Hepatocyte (in vitro differentiated cells): ENCODE measurements at regions not wholly inside any gene's neighbourhood (a gene's known extent, or its start where the extent isn't known, plus 50 kb on each side); places are given as distances from the start of the nearest gene placed in this dataset.
A peak's percentile ranks its signal among the peaks of the same experiment; 100 is the strongest.

Source experiments
- DNase-seq: peaks from one replicate; pipeline ENCODE4 v3.0.0-alpha.2; 2016; ENCODE audit warnings: low spot score
- H2AFZ ChIP-seq: fragments of 200-600 bp; sonication (generic); 2 replicates; pipeline ENCODE4 v1.6.0; 2016; ENCODE audit warnings: antibody characterized with exemption, mild to moderate bottlenecking
- H3K27ac ChIP-seq: fragments of 200-600 bp; sonication (generic); 2 replicates; pipeline ENCODE4 v1.5.1; 2016; ENCODE audit warnings: mild to moderate bottlenecking
- H3K27me3 ChIP-seq: fragments of 200-600 bp; sonication (generic); 2 replicates; pipeline ENCODE4 v1.6.1; 2016
- H3K36me3 ChIP-seq: fragments of 200-600 bp; sonication (generic); replicated peaks from 2 replicates; pipeline ENCODE4 v1.5.1; 2016; ENCODE audit warnings: low read depth; ENCODE audit not compliant: insufficient read depth
- H3K4me1 ChIP-seq: fragments of 200-600 bp; sonication (generic); 2 replicates; pipeline ENCODE4 v1.5.1; 2016; ENCODE audit warnings: mild to moderate bottlenecking, moderate library complexity; ENCODE audit not compliant: insufficient read depth
- H3K4me2 ChIP-seq: fragments of 200-600 bp; sonication (generic); 2 replicates; pipeline ENCODE4 v1.6.0; 2016
- H3K4me3 ChIP-seq: fragments of 200-600 bp; sonication (generic); 2 replicates; pipeline ENCODE4 v1.5.1; 2016; ENCODE audit warnings: mild to moderate bottlenecking
- H3K79me2 ChIP-seq: fragments of 200-600 bp; sonication (generic); 2 replicates; pipeline ENCODE4 v1.6.0; 2017; ENCODE audit warnings: mild to moderate bottlenecking
- H3K9me2 ChIP-seq: fragments of 200-600 bp; sonication (generic); replicated peaks from 2 replicates; pipeline ENCODE4 v1.6.0; 2017; ENCODE audit warnings: mild to moderate bottlenecking; ENCODE audit not compliant: insufficient read depth
- H3K9me3 ChIP-seq: fragments of 200-600 bp; sonication (generic); 2 replicates; pipeline ENCODE4 v1.5.1; 2016; ENCODE audit warnings: low read depth, mild to moderate bottlenecking
- H4K20me1 ChIP-seq: fragments of 200-600 bp; sonication (generic); 2 replicates; pipeline ENCODE4 v1.6.0; 2016; ENCODE audit warnings: mild to moderate bottlenecking; ENCODE audit not compliant: insufficient read depth, poor library complexity, severe bottlenecking
- EZH2 ChIP-seq: fragments of 200-600 bp; sonication (generic); IDR thresholded peaks from 2 replicates; pipeline ENCODE4 v1.6.1; 2016; ENCODE audit warnings: antibody characterized with exemption, mild to moderate bottlenecking, borderline replicate concordance
- EZH2phosphoT487 ChIP-seq: fragments of 200-600 bp; sonication (generic); IDR thresholded peaks from one replicate; pipeline ENCODE4 v1.6.1; 2018; ENCODE audit warnings: antibody characterized with exemption, mild to moderate bottlenecking, low read depth, moderate library complexity; ENCODE audit not compliant: unreplicated experiment, severe bottlenecking
- WGBS: methylation state at CpG from one replicate; pipeline ENCODE4 v1.1.6; 2016; ENCODE audit warnings: low lambda C conversion rate; ENCODE audit errors: missing lambda C conversion rate; 5-methylcytosine and 5-hydroxymethylcytosine counted together
- TF ChIP-seq, protein P1 (sequence below): fragments of 200-600 bp; sonication (generic); IDR thresholded peaks from 2 replicates; pipeline ENCODE4 v1.5.1; 2016; ENCODE audit warnings: antibody characterized with exemption, mild to moderate bottlenecking; ENCODE audit not compliant: poor library complexity

DNA sequence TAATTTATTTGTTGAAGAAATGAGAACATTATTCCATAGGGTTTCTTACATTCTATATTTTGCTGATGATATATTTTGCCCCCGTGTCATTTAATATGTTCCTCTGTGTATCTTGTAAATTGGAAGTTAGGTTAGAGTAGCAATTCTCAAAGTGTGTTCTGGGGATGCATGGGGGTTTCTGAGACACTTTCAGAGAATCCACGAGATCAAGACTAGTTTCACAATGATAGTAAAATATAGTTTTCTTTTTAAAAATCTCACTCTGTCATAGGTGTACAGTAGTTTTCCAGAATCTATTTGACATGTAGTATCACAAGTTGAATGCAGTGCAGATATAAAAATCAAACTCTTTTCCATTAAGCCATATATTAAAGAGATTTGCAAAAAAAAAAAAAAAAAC, 488.6 kb upstream of the SGCD start:
- TF ChIP-seq EZH2phosphoT487 (no peak), EZH2 (no peak)
- TF ChIP-seq, protein P1, sequence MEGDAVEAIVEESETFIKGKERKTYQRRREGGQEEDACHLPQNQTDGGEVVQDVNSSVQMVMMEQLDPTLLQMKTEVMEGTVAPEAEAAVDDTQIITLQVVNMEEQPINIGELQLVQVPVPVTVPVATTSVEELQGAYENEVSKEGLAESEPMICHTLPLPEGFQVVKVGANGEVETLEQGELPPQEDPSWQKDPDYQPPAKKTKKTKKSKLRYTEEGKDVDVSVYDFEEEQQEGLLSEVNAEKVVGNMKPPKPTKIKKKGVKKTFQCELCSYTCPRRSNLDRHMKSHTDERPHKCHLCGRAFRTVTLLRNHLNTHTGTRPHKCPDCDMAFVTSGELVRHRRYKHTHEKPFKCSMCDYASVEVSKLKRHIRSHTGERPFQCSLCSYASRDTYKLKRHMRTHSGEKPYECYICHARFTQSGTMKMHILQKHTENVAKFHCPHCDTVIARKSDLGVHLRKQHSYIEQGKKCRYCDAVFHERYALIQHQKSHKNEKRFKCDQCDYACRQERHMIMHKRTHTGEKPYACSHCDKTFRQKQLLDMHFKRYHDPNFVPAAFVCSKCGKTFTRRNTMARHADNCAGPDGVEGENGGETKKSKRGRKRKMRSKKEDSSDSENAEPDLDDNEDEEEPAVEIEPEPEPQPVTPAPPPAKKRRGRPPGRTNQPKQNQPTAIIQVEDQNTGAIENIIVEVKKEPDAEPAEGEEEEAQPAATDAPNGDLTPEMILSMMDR: no peak

DNA sequence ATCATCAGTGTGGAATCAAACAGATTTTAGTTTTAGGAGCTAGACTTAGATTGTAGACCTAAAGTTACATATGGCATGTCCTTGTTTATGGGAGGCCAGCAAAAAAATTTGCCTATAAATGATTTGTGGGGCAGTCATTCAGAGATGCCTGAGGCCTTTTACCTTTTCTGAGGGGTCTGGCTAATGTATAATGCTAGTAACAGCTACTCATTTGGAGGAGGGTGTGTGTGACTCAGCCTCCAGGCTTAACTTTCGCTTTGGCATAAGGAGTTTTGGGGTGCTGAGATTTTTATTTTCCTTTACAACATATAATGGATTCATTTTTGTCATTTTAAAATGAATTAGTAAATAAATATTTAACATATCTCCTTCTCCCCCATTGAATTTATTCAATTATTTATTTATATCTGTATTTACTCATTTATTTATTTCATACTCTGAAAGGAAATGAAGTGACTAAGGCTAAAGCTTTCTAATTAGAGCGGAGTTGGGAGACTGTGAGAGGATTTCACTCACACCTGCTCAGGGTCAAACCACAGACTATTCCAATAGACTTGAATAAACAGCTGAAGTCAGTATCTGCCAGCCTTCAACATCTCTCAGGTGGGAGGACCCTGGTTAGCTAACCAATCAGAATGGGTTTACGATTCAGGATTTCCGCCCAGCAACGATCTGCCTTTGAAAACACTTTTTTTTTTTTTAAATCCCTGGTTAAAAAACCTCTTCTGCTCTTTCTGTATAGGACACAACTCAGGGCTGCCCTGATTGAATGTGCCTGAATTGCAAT, 487.5 kb upstream of the SGCD start:
- Histone ChIP-seq H3K27ac (no peak overlapping the region), H3K4me2 (no peak overlapping the region), H3K9me3 (no peaks in the 10 kb centered on the region), H3K79me2 (no peaks in the 10 kb centered on the region), H2AFZ (no peak overlapping the region), H4K20me1 (no peaks in the 10 kb centered on the region), H3K4me1 (no peaks in the 10 kb centered on the region), H3K27me3 (no peaks in the 10 kb centered on the region), H3K9me2 (no peaks in the 10 kb centered on the region), H3K36me3 (no peaks in the 10 kb centered on the region), H3K4me3 (no peak overlapping the region)
- TF ChIP-seq EZH2phosphoT487 (no peak), EZH2 (no peak)
- TF ChIP-seq, protein P1: no peak
- DNase-seq: peak; percentile 5
- 73% methylated on average over 5 of the region's 5 CpGs for WGBS

More for the DNA sequence above, 488.6 kb upstream of the SGCD start:
- Histone ChIP-seq H3K4me2 (no peak overlapping the region), H3K27ac (no peak overlapping the region), H3K27me3 (no peaks in the 10 kb centered on the region), H3K4me3 (no peak overlapping the region), H4K20me1 (no peaks in the 10 kb centered on the region), H3K9me2 (no peaks in the 10 kb centered on the region), H3K4me1 (no peaks in the 10 kb centered on the region), H3K9me3 (no peaks in the 10 kb centered on the region), H3K79me2 (no peaks in the 10 kb centered on the region), H3K36me3 (no peaks in the 10 kb centered on the region), H2AFZ (no peak overlapping the region)
- no peak for DNase-seq
- 92% methylated on average over 2 of the region's 2 CpGs for WGBS

DNA sequence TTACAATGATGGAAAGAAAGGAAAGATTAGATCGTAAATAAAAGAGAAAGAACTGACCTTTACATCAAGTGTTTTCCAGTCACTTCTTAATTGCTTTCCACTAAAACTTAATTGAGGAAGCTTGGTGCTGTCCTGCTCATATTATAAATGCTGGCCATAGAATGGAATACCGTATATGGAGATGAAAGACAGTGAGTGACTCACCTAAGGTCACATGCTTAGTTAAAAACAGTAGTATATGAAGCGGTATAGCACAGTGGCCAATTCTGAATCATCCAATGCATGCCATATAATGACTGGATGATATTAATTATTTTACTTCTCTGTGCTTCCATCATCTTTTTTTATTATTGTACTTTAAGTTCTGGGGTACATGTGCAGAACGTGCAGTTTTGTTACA, 482.4 kb upstream of the SGCD start:
- WGBS: 85% methylated on average over 4 of the region's 4 CpGs
- no peaks in the 10 kb centered on the region for H4K20me1 ChIP-seq
- no peaks in the 10 kb centered on the region for H3K79me2 ChIP-seq
- no peak overlapping the region for H3K4me2 ChIP-seq
- H3K27ac ChIP-seq: no peak overlapping the region
- no peak overlapping the region for H2AFZ ChIP-seq
- no peaks in the 10 kb centered on the region for H3K36me3 ChIP-seq
- DNase-seq: no peak
- no peaks in the 10 kb centered on the region for H3K27me3 ChIP-seq
- no peaks in the 10 kb centered on the region for H3K9me2 ChIP-seq
- no peak for TF ChIP-seq EZH2
- no peaks in the 10 kb centered on the region for H3K4me1 ChIP-seq
- H3K4me3 ChIP-seq: no peak overlapping the region
- H3K9me3 ChIP-seq: no peaks in the 10 kb centered on the region

DNA sequence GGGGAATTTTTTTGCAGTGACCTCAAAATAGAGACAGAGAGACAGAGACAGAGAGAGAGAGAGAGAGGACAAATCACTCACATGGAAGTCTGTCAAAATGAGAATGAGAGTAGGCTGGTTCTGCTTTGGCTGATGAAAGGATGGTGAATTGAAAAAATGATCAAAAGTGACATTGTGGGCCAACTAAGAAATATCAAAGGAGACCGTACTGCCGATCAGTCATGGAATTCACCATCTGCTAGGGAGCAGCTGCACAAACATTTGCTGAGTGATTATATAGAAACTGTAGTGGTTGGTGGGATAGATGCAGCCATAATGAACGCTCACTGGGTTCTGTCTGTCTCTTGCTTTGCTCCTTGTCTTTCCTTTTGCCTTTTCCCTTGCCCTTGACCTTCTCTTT, 476.6 kb upstream of the SGCD start:
- H4K20me1 ChIP-seq: no peaks in the 10 kb centered on the region
- no peaks in the 10 kb centered on the region for H3K36me3 ChIP-seq
- H2AFZ ChIP-seq: no peak overlapping the region
- no peak overlapping the region for H3K4me2 ChIP-seq
- H3K9me2 ChIP-seq: no peaks in the 10 kb centered on the region
- H3K79me2 ChIP-seq: no peaks in the 10 kb centered on the region
- no peaks in the 10 kb centered on the region for H3K9me3 ChIP-seq
- no peak overlapping the region for H3K27ac ChIP-seq
- no peak overlapping the region for H3K4me3 ChIP-seq
- H3K27me3 ChIP-seq: no peaks in the 10 kb centered on the region
- TF ChIP-seq, protein P1: no peak
- no peak for TF ChIP-seq EZH2
- TF ChIP-seq EZH2phosphoT487: no peak
- DNase-seq: no peak
- 83% methylated on average over 3 of the region's 3 CpGs for WGBS
- no peaks in the 10 kb centered on the region for H3K4me1 ChIP-seq
